ENCODE measurements at regions not wholly inside any gene's neighbourhood (a gene's known extent, or its start where the extent isn't known, plus 50 kb on each side); places are given as distances from the start of the nearest gene placed in this dataset.
"Not testable (repeated sequence)": the region's sequence is repeated elsewhere in the genome, so short reads cannot be mapped to it uniquely, and the experiment has no call there.

DNA sequence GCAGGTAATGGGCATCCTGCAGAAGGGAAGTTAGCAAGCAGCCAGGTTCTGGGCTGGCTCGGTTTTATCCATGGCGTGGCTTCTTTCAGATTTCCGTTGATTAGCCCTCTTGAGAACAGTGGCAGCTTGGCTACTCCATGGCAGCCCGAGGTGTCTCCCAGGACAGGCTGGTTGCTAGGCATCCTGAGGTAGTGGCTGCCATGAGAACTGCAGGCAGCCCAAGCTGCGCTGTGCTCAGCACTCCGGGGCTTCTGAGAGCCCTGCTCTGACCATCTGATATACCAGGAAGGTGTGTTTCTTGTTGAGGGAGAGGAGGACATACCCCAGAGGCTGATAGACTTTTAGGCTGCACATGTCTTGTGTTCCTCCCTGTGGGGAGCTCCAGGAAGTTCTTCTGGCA is 253.4 kb upstream of the CASK start:
- POLR2A ChIA-PET = no interaction called here
- no peak overlapping the region for H3K4me3 ChIP-seq (ENCODE audit: control insufficient read depth in 1 of 7, extremely low read depth in 1 of 7, insufficient read depth in 4 of 7, low read depth in 2 of 7, low read length in 6 of 7)
- 74% methylated on average over 4 of the region's 6 CpGs for WGBS (ENCODE audit: insufficient coverage)
- DNase-seq = no peak
- H3K36me3 ChIP-seq (ENCODE audit: control insufficient read depth in 4 of 4, insufficient read depth in 4 of 4, low read length in 3 of 4) = no peaks in the 10 kb centered on the region
- H3K9me3 ChIP-seq (ENCODE audit: control extremely low read depth in 1 of 5, control insufficient read depth in 4 of 5, insufficient read depth in 2 of 5, low read depth in 1 of 5, low read length in 4 of 5) = no peaks in the 10 kb centered on the region
- no peak overlapping the region for H3K27ac ChIP-seq (ENCODE audit: insufficient read depth in 1 of 2, low read depth in 1 of 2, low read length in 2 of 2, poor library complexity in 1 of 2, severe bottlenecking in 2 of 2)
- peaks cover 0 to 3% (median 0%) of the 10 kb centered on the region in 5 experiments for H3K27me3 ChIP-seq (replicated peaks in 2 of 5; ENCODE audit: control insufficient read depth in 4 of 5, insufficient read depth in 5 of 5, low read length in 4 of 5)
- CTCF ChIA-PET = no interaction called here
- H3K4me1 ChIP-seq (ENCODE audit: control extremely low read depth in 1 of 4, control insufficient read depth in 4 of 4, insufficient read depth in 4 of 4, low read length in 3 of 4) = no peaks in the 10 kb centered on the region

DNA sequence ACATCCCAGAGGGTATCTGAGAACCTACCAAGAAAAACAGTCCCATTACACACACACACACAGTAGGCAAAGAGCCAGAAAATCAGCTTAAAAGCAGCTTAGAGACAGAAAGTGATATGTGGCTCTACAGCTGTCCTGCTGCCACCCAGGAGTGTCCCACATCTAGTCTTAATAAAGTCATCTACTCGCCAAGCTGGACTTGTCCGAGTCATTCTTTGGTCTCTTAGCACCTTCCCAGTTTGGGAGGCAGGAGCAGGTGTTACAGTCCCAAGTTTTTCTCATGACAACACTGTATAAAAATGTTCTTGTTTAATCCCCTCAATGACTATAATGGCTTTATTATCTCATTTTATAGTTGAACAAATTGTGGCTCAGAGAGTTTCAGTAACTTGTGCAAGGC is 252.5 kb upstream of the CASK start:
- Histone ChIP-seq H3K9me3 (ENCODE audit: control extremely low read depth in 1 of 5, control insufficient read depth in 4 of 5, insufficient read depth in 2 of 5, low read depth in 1 of 5, low read length in 4 of 5) (no peaks in the 10 kb centered on the region), H3K27me3 (replicated peaks in 2 of 5; ENCODE audit: control insufficient read depth in 4 of 5, insufficient read depth in 5 of 5, low read length in 4 of 5) (peaks cover 0 to 3% (median 0%) of the 10 kb centered on the region in 5 experiments), H3K4me1 (ENCODE audit: control extremely low read depth in 1 of 4, control insufficient read depth in 4 of 4, insufficient read depth in 4 of 4, low read length in 3 of 4) (no peaks in the 10 kb centered on the region), H3K4me3 (ENCODE audit: control insufficient read depth in 1 of 7, extremely low read depth in 1 of 7, insufficient read depth in 4 of 7, low read depth in 2 of 7, low read length in 6 of 7) (no peak overlapping the region), H3K36me3 (ENCODE audit: control insufficient read depth in 4 of 4, insufficient read depth in 4 of 4, low read length in 3 of 4) (no peaks in the 10 kb centered on the region), H3K27ac (ENCODE audit: insufficient read depth in 1 of 2, low read depth in 1 of 2, low read length in 2 of 2, poor library complexity in 1 of 2, severe bottlenecking in 2 of 2) (no peak overlapping the region)
- no CpG with 5 or more reads among the region's 2 CpGs for WGBS (ENCODE audit: insufficient coverage)
- DNase-seq = no peak
- ChIA-PET CTCF (interaction anchor here (0.6 kb wide), 1 partner anchor 16 kb away, joined by 3 read pairs; no protein-coding TSS in a partner anchor), POLR2A (no interaction called here)

DNA sequence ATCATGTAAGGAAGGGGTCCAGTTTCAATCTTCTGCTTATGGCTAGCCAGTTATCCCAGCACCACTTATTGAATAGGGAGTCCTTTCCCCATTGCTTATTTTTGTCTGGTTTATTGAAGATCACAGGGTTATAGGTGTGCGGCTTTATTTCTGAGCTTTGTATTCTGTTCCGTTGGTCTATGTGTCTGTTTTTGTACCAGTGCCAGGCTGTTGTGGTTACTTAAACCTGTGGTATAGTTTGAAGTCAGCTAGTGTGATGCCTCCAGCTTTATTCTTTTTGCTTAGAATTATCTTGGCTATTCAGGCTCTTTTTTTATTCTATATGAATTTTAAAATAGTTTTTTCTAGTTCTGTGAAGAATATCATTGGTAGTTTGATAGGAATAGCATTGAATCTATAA is 234.6 kb upstream of the CASK start:
- DNase-seq; H3K36me3 ChIP-seq (ENCODE audit: control insufficient read depth in 4 of 4, insufficient read depth in 4 of 4, low read length in 3 of 4); H3K4me3 ChIP-seq (ENCODE audit: control insufficient read depth in 1 of 7, extremely low read depth in 1 of 7, insufficient read depth in 4 of 7, low read depth in 2 of 7, low read length in 6 of 7); H3K4me1 ChIP-seq (ENCODE audit: control extremely low read depth in 1 of 4, control insufficient read depth in 4 of 4, insufficient read depth in 4 of 4, low read length in 3 of 4); H3K27ac ChIP-seq (ENCODE audit: insufficient read depth in 1 of 2, low read depth in 1 of 2, low read length in 2 of 2, poor library complexity in 1 of 2, severe bottlenecking in 2 of 2); H3K27me3 ChIP-seq (replicated peaks in 2 of 5; ENCODE audit: control insufficient read depth in 4 of 5, insufficient read depth in 5 of 5, low read length in 4 of 5); H3K9me3 ChIP-seq (ENCODE audit: control extremely low read depth in 1 of 5, control insufficient read depth in 4 of 5, insufficient read depth in 2 of 5, low read depth in 1 of 5, low read length in 4 of 5); CTCF ChIA-PET; POLR2A ChIA-PET: not testable (repeated sequence)
- WGBS (ENCODE audit: insufficient coverage) = 92% methylated on average over 2 of the region's 2 CpGs

DNA sequence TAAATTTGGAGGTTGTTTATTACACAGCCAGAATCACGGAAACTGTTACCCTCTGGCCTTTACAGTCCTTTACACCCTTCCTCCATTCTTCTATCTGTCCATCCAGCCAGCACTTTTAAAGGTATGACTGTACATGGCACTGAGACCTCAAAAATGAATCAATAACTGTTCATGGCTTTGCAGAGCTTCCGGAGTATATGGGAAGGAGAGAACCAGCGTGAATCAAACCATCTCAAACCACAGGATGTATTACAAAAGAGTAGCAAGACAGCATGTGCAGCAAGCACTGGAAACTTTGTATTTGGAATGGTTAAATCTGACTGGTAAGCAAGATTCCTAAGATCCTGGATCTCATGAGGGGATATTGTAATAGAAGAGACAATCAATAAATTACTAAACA is 228.5 kb upstream of the CASK start:
- Histone ChIP-seq H3K4me3 (ENCODE audit: control insufficient read depth in 1 of 7, extremely low read depth in 1 of 7, insufficient read depth in 4 of 7, low read depth in 2 of 7, low read length in 6 of 7) (no peak overlapping the region), H3K4me1 (ENCODE audit: control extremely low read depth in 1 of 4, control insufficient read depth in 4 of 4, insufficient read depth in 4 of 4, low read length in 3 of 4) (no peaks in the 10 kb centered on the region), H3K9me3 (ENCODE audit: control extremely low read depth in 1 of 5, control insufficient read depth in 4 of 5, insufficient read depth in 2 of 5, low read depth in 1 of 5, low read length in 4 of 5) (peaks cover 0 to 2% (median 0%) of the 10 kb centered on the region in 5 experiments), H3K27me3 (replicated peaks in 2 of 5; ENCODE audit: control insufficient read depth in 4 of 5, insufficient read depth in 5 of 5, low read length in 4 of 5) (peaks cover 0 to 6% (median 0%) of the 10 kb centered on the region in 5 experiments), H3K36me3 (ENCODE audit: control insufficient read depth in 4 of 4, insufficient read depth in 4 of 4, low read length in 3 of 4) (no peaks in the 10 kb centered on the region), H3K27ac (ENCODE audit: insufficient read depth in 1 of 2, low read depth in 1 of 2, low read length in 2 of 2, poor library complexity in 1 of 2, severe bottlenecking in 2 of 2) (no peak overlapping the region)
- ChIA-PET POLR2A (no interaction called here), CTCF (no interaction called here)
- WGBS (ENCODE audit: insufficient coverage) = 79% methylated on average over 2 of the region's 3 CpGs
- no peak for DNase-seq

DNA sequence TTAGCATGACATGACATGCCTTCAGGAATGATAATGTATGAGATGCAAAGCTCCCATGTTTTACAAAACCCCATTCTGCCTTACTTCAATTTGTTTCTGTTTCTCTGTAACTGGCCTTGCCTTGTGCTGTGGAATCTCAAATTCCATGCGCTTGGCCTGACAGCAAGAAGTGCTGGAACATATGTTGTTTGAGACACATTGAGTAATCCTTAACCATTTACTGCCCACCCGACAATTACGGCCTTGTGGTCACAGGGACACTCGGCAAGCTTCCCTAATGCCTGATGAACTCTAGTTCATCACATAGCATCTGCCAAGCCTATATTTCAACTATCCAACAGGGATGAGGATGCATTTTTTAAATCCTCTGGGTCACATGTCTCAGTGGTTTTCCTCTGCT is 226.4 kb upstream of the CASK start:
- Histone ChIP-seq H3K27me3 (replicated peaks in 2 of 5; ENCODE audit: control insufficient read depth in 4 of 5, insufficient read depth in 5 of 5, low read length in 4 of 5) (peaks cover 0 to 6% (median 0%) of the 10 kb centered on the region in 5 experiments), H3K27ac (ENCODE audit: insufficient read depth in 1 of 2, low read depth in 1 of 2, low read length in 2 of 2, poor library complexity in 1 of 2, severe bottlenecking in 2 of 2) (no peak overlapping the region), H3K36me3 (ENCODE audit: control insufficient read depth in 4 of 4, insufficient read depth in 4 of 4, low read length in 3 of 4) (no peaks in the 10 kb centered on the region), H3K4me1 (ENCODE audit: control extremely low read depth in 1 of 4, control insufficient read depth in 4 of 4, insufficient read depth in 4 of 4, low read length in 3 of 4) (no peaks in the 10 kb centered on the region), H3K9me3 (ENCODE audit: control extremely low read depth in 1 of 5, control insufficient read depth in 4 of 5, insufficient read depth in 2 of 5, low read depth in 1 of 5, low read length in 4 of 5) (peaks cover 0 to 2% (median 0%) of the 10 kb centered on the region in 5 experiments), H3K4me3 (ENCODE audit: control insufficient read depth in 1 of 7, extremely low read depth in 1 of 7, insufficient read depth in 4 of 7, low read depth in 2 of 7, low read length in 6 of 7) (no peak overlapping the region)
- CTCF ChIA-PET = no interaction called here
- POLR2A ChIA-PET = no interaction called here
- no peak for DNase-seq
- WGBS (ENCODE audit: insufficient coverage) = 96% methylated on average over 3 of the region's 4 CpGs

DNA sequence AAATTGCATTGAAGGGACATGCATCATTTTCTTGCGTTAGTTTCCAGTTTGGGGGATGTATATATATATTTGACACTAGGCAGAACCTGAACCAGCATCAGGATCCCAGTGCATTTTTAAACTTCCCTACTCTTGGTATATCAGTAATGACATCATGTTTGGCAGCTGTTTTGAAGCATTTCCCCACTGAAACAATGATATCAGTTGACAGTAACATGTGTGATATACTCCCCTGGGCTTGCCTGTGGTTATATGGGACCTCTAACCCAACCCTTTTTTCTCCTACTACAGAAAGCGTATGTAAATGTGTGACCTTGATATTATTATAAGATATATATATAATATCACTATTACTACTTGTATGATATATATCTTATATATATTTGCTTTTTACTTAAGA is 225.9 kb upstream of the CASK start:
- Histone ChIP-seq H3K36me3 (ENCODE audit: control insufficient read depth in 4 of 4, insufficient read depth in 4 of 4, low read length in 3 of 4) (no peaks in the 10 kb centered on the region), H3K4me1 (ENCODE audit: control extremely low read depth in 1 of 4, control insufficient read depth in 4 of 4, insufficient read depth in 4 of 4, low read length in 3 of 4) (no peaks in the 10 kb centered on the region), H3K9me3 (ENCODE audit: control extremely low read depth in 1 of 5, control insufficient read depth in 4 of 5, insufficient read depth in 2 of 5, low read depth in 1 of 5, low read length in 4 of 5) (peaks cover 0 to 2% (median 0%) of the 10 kb centered on the region in 5 experiments), H3K4me3 (ENCODE audit: control insufficient read depth in 1 of 7, extremely low read depth in 1 of 7, insufficient read depth in 4 of 7, low read depth in 2 of 7, low read length in 6 of 7) (no peak overlapping the region), H3K27me3 (replicated peaks in 2 of 5; ENCODE audit: control insufficient read depth in 4 of 5, insufficient read depth in 5 of 5, low read length in 4 of 5) (peaks cover 0 to 6% (median 0%) of the 10 kb centered on the region in 5 experiments), H3K27ac (ENCODE audit: insufficient read depth in 1 of 2, low read depth in 1 of 2, low read length in 2 of 2, poor library complexity in 1 of 2, severe bottlenecking in 2 of 2) (no peak overlapping the region)
- no peak for DNase-seq
- ChIA-PET POLR2A (no interaction called here), CTCF (no interaction called here)
- WGBS (ENCODE audit: insufficient coverage) = no CpG with 5 or more reads among the region's 2 CpGs

DNA sequence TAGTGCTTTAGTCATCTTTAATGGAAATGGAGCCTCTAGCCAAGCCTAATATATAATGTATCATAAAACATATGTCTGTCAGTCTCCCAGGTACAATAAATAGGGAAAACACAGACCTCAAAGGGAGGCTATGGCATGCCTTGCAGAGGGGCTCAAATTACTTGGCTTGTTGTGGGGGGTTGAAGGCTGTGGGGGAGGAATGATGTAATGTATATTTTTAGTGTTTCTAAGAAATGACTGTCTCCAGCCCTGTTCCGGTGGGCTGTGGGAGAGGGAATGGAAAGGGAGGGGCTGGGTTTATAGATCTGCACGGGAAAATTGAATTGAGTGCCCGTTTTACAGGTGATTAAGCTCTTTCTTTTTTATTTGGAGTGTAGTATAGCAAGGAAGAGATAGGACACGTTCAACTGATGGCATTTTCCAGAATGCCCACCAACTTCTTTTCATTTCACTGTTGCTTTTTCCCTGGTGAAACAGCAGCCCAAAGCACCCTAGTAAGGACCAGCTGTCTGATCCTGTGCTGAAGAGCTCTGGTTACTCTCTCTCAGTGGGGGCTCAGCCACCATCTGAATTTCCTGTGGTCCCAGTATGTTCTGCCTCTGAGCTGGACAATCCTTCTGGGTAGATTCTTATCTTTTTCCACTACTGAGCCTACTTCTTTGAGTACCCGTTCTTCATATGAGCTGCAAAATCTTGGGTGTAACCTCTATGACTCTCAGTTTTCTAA is 220.7 kb upstream of the CASK start:
- Histone ChIP-seq H3K27me3 (replicated peaks in 2 of 5; ENCODE audit: control insufficient read depth in 4 of 5, insufficient read depth in 5 of 5, low read length in 4 of 5) (peaks cover 0 to 6% (median 0%) of the 10 kb centered on the region in 5 experiments), H3K4me1 (ENCODE audit: control extremely low read depth in 1 of 4, control insufficient read depth in 4 of 4, insufficient read depth in 4 of 4, low read length in 3 of 4) (no peaks in the 10 kb centered on the region), H3K9me3 (ENCODE audit: control extremely low read depth in 1 of 5, control insufficient read depth in 4 of 5, insufficient read depth in 2 of 5, low read depth in 1 of 5, low read length in 4 of 5) (no peaks in the 10 kb centered on the region), H3K4me3 (ENCODE audit: control insufficient read depth in 1 of 7, extremely low read depth in 1 of 7, insufficient read depth in 4 of 7, low read depth in 2 of 7, low read length in 6 of 7) (no peak overlapping the region), H3K27ac (ENCODE audit: insufficient read depth in 1 of 2, low read depth in 1 of 2, low read length in 2 of 2, poor library complexity in 1 of 2, severe bottlenecking in 2 of 2) (no peak overlapping the region), H3K36me3 (ENCODE audit: control insufficient read depth in 4 of 4, insufficient read depth in 4 of 4, low read length in 3 of 4) (no peaks in the 10 kb centered on the region)
- CTCF ChIA-PET = no interaction called here
- WGBS (ENCODE audit: insufficient coverage) = 65% methylated on average over 3 of the region's 5 CpGs
- no peak for DNase-seq
- POLR2A ChIA-PET = no interaction called here

All from common myeloid progenitor, CD34-positive (primary cell).